ENCODE measurements at regions not wholly inside any gene's neighbourhood (a gene's known extent, or its start where the extent isn't known, plus 50 kb on each side); places are given as distances from the start of the nearest gene placed in this dataset.

- Histone ChIP-seq H3K9ac (no peak overlapping the region), H3K4me2 (no peak overlapping the region), H3K36me3 (no peaks in the 10 kb centered on the region), H3K4me1 (no peaks in the 10 kb centered on the region), H3K27ac (no peak overlapping the region), H4K20me1 (no peaks in the 10 kb centered on the region), H3K9me3 (peaks cover 8% of the 10 kb centered on the region), H3K27me3 (no peaks in the 10 kb centered on the region), H3K4me3 (no peak overlapping the region)
- TF ChIP-seq Cebpa-rat (IDR thresholded peaks at IDR 0.05) = no peak
Observed at GRCh38 chr2:139746901-139747300, 966.7 kb upstream of the NXPH2 start.

- Histone ChIP-seq H4K20me1 (no peaks in the 10 kb centered on the region), H3K9ac (no peak overlapping the region), H3K4me2 (no peak overlapping the region), H3K4me3 (no peak overlapping the region), H3K9me3 (peaks cover 4% of the 10 kb centered on the region; the same call in 1 of the 2 replicates), H3K4me1 (no peaks in the 10 kb centered on the region), H3K36me3 (no peaks in the 10 kb centered on the region), H3K27me3 (no peaks in the 10 kb centered on the region), H3K27ac (no peak overlapping the region)
- no peak for TF ChIP-seq Cebpa-rat (IDR thresholded peaks at IDR 0.05)
Observed at GRCh38 chr2:139744273-139744672, 964.1 kb upstream of the NXPH2 start.

- H3K4me3 ChIP-seq = no peak overlapping the region
- H3K4me1 ChIP-seq = no peaks in the 10 kb centered on the region
- no peak overlapping the region for H3K9ac ChIP-seq
- no peak overlapping the region for H3K27ac ChIP-seq
- H3K9me3 ChIP-seq = peaks cover 4% of the 10 kb centered on the region; the same call in 1 of the 2 replicates
- no peaks in the 10 kb centered on the region for H4K20me1 ChIP-seq
- TF ChIP-seq Cebpa-rat (IDR thresholded peaks at IDR 0.05) = no peak
- H3K36me3 ChIP-seq = no peaks in the 10 kb centered on the region
- H3K27me3 ChIP-seq = no peaks in the 10 kb centered on the region
- no peak overlapping the region for H3K4me2 ChIP-seq
Observed at GRCh38 chr2:139742216-139743172, 962.3 kb upstream of the NXPH2 start.

GRCh38 chr2:139737659-139738058, 957.5 kb upstream of the NXPH2 start:
- no peak overlapping the region for H3K4me2 ChIP-seq
- H3K4me3 ChIP-seq = no peak overlapping the region
- H3K4me1 ChIP-seq = no peaks in the 10 kb centered on the region
- H4K20me1 ChIP-seq = no peaks in the 10 kb centered on the region
- H3K27ac ChIP-seq = no peak overlapping the region
- H3K9ac ChIP-seq = no peak overlapping the region
- no peaks in the 10 kb centered on the region for H3K27me3 ChIP-seq
- no peaks in the 10 kb centered on the region for H3K9me3 ChIP-seq
- H3K36me3 ChIP-seq = no peaks in the 10 kb centered on the region
- TF ChIP-seq Cebpa-rat (IDR thresholded peaks at IDR 0.05) = no peak

- H3K4me2 ChIP-seq = no peak overlapping the region
- no peaks in the 10 kb centered on the region for H4K20me1 ChIP-seq
- no peaks in the 10 kb centered on the region for H3K27me3 ChIP-seq
- TF ChIP-seq Cebpa-rat (IDR thresholded peaks at IDR 0.05) = no peak
- no peak overlapping the region for H3K4me3 ChIP-seq
- H3K9me3 ChIP-seq = no peaks in the 10 kb centered on the region
- H3K9ac ChIP-seq = no peak overlapping the region
- H3K4me1 ChIP-seq = no peaks in the 10 kb centered on the region
- H3K36me3 ChIP-seq = no peaks in the 10 kb centered on the region
- no peak overlapping the region for H3K27ac ChIP-seq
Observed at GRCh38 chr2:139730197-139730596, 950.0 kb upstream of the NXPH2 start.

- no peaks in the 10 kb centered on the region for H4K20me1 ChIP-seq
- no peak overlapping the region for H3K9ac ChIP-seq
- H3K4me1 ChIP-seq = no peaks in the 10 kb centered on the region
- no peaks in the 10 kb centered on the region for H3K36me3 ChIP-seq
- no peaks in the 10 kb centered on the region for H3K9me3 ChIP-seq
- no peaks in the 10 kb centered on the region for H3K27me3 ChIP-seq
- no peak overlapping the region for H3K4me3 ChIP-seq
- TF ChIP-seq Cebpa-rat (IDR thresholded peaks at IDR 0.05) = no peak
- H3K27ac ChIP-seq = no peak overlapping the region
- H3K4me2 ChIP-seq = no peak overlapping the region
Observed at GRCh38 chr2:139721411-139721995, 941.3 kb upstream of the NXPH2 start.

GRCh38 chr2:139720056-139720455, 939.9 kb upstream of the NXPH2 start:
- Histone ChIP-seq H3K4me1 (no peaks in the 10 kb centered on the region), H3K4me2 (no peak overlapping the region), H3K27ac (no peak overlapping the region), H3K9ac (no peak overlapping the region), H3K36me3 (no peaks in the 10 kb centered on the region), H4K20me1 (no peaks in the 10 kb centered on the region), H3K9me3 (no peaks in the 10 kb centered on the region), H3K4me3 (no peak overlapping the region), H3K27me3 (no peaks in the 10 kb centered on the region)
- no peak for TF ChIP-seq Cebpa-rat (IDR thresholded peaks at IDR 0.05)

- TF ChIP-seq Cebpa-rat (IDR thresholded peaks at IDR 0.05) = no peak
- Histone ChIP-seq H3K4me3 (no peak overlapping the region), H4K20me1 (no peaks in the 10 kb centered on the region), H3K27ac (no peak overlapping the region), H3K9ac (no peak overlapping the region), H3K36me3 (no peaks in the 10 kb centered on the region), H3K27me3 (no peaks in the 10 kb centered on the region), H3K4me2 (no peak overlapping the region), H3K4me1 (no peaks in the 10 kb centered on the region), H3K9me3 (no peaks in the 10 kb centered on the region)
Observed at GRCh38 chr2:139704606-139705005, 924.4 kb upstream of the NXPH2 start.

- no peaks in the 10 kb centered on the region for H3K36me3 ChIP-seq
- no peak overlapping the region for H3K27ac ChIP-seq
- no peak for TF ChIP-seq Cebpa-rat (IDR thresholded peaks at IDR 0.05)
- H3K4me2 ChIP-seq = no peak overlapping the region
- no peak overlapping the region for H3K4me3 ChIP-seq
- no peaks in the 10 kb centered on the region for H3K4me1 ChIP-seq
- no peaks in the 10 kb centered on the region for H3K9me3 ChIP-seq
- H3K9ac ChIP-seq = no peak overlapping the region
- no peaks in the 10 kb centered on the region for H4K20me1 ChIP-seq
- H3K27me3 ChIP-seq = no peaks in the 10 kb centered on the region
Observed at GRCh38 chr2:139694327-139694726, 914.1 kb upstream of the NXPH2 start.

GRCh38 chr2:139686205-139686604, 906.0 kb upstream of the NXPH2 start:
- Histone ChIP-seq H3K27me3 (no peaks in the 10 kb centered on the region), H4K20me1 (no peaks in the 10 kb centered on the region), H3K36me3 (no peaks in the 10 kb centered on the region), H3K9ac (no peak overlapping the region), H3K9me3 (no peaks in the 10 kb centered on the region), H3K4me3 (no peak overlapping the region), H3K27ac (no peak overlapping the region), H3K4me1 (no peaks in the 10 kb centered on the region), H3K4me2 (no peak overlapping the region)
- TF ChIP-seq Cebpa-rat (IDR thresholded peaks at IDR 0.05) = no peak
